Middle frontal gyrus (tissue), 1 donor: ENCODE measurements at regions not wholly inside any gene's neighbourhood (a gene's known extent, or its start where the extent isn't known, plus 50 kb on each side); places are given as distances from the start of the nearest gene placed in this dataset.

Experiments
- DNase-seq: peaks from one replicate; pipeline ENCODE4 v3.0.0-alpha.2; 2015; ENCODE audit warnings: low spot score; ENCODE audit errors: extremely low spot score

- DNase-seq, result no peak
Measured at GRCh38 chr3:124483915-124484470, 246.3 kb upstream of the UMPS start.

DNA sequence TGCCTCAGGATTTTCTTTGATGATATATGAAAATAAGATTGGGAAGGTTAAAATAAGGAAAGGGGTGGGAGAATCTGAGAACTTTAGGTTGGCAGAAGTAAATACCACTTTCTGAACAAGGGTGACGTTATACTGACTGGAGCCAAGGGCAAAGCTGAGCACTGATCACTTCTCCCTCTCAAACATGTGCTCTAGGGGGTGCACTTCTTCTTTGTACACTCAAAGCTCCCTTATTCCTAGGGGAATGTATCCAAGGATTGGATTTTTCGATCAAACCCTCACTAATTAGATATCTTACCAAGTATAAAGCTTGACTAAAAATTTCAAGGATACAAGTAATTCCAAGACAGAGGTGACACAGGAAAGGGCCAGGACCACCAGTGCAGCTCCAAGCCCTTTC, 243.9 kb upstream of the UMPS start:
- no peak for DNase-seq

DNA sequence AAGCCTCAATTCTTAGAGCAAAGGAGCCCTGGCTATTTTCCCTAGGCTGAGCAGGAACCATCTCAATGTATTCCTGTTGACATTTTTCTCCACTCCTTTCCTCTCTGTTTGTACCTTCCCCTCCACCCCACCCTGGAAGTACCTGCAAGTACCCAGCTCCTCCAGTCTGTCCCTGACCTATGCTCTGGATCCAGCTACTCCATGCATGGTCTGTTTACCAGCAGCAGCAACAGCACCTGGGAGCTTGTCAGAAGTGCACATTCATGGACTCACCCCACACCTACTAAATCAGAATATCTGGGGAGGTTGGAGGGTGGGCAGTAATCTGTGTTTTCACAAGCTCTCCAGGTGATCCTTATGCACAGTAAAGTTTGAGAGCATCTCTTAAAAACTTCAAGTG, 240.7 kb upstream of the UMPS start:
- no peak for DNase-seq

DNA sequence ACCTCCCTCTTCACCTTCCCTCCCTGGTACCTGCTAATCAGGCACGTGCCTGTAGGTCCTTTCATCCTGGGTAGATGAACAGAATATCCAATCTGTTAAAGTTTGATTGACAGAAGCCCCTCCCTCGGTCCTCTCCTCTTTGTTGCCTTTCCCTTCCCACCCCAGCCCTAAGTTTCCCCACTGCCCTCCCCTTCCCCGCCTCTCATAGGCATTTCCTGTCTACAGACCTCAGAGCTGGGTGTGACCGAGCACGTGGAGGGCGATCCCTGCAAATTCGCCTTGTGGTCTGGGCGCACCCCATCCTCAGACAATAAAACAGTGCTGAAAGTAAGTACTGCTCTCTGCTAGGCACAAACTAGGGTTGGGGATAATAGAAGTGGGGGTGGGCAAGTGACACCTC, 239.2 kb upstream of the UMPS start:
- DNase-seq, result no peak

DNA sequence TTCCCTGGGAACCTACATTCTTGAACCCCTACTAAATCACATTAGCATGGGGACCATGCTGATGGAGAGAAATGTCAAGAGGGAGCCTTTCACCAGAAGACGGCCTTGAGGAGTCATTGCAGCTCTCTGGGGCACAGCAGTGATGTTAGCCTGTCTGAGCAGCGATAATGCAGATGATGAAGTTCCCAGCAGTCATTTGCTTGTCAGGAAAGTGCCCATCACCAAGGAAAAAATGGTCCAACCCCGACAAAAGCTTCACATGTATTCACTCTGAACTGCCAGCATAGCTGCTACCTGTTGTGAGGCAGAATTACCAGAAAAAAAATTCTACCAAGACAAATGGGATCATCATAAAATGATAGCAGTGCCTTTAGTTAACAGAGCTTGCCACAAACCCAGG, 238.4 kb upstream of the UMPS start:
- DNase-seq, result no peak

DNA sequence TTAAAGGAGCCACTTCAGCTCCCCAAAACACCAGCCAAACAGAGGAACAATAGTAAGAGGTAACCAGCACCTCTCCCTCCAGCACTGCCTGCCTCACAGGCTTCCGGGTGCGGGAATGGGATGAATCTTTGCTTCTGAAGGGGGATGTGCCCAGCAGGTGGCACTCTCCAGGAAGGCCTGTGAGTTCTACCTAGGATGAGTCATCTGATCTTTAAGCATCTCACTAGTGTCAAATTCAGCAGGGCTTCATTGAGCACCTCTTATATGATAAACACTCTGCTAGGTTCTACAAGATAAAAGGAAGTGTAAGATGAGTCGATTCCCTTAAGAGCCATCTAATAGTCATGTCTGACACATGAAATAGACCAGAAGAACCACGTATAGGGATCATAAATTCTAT, 237.4 kb upstream of the UMPS start:
- no peak for DNase-seq

DNA sequence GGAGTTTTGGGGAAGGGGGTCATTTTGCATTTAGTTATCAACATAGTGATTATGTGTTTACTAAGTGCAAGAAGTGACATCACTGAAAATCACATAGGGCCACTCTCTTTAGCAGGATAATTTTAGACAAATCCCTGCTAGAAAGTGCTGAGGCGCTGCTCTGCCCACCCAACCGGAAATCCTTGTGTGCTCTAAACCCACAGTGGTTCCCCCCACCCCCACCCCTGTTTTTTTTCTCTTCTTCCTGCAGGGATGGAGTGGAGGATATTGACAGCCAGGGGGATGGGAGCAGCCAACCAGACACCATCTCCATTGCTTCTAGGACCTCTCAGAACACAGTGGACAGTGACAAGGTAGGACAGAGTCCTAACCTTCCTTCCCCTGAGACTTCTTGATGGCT, 234.2 kb upstream of the UMPS start:
- no peak for DNase-seq

- no peak for DNase-seq
Measured at GRCh38 chr3:124497487-124497886, 232.8 kb upstream of the UMPS start.

GRCh38 chr3:124498891-124499290, 231.4 kb upstream of the UMPS start:
- DNase-seq, result no peak

GRCh38 chr3:124504332-124505059, 225.8 kb upstream of the UMPS start:
- DNase-seq, result no peak

DNA sequence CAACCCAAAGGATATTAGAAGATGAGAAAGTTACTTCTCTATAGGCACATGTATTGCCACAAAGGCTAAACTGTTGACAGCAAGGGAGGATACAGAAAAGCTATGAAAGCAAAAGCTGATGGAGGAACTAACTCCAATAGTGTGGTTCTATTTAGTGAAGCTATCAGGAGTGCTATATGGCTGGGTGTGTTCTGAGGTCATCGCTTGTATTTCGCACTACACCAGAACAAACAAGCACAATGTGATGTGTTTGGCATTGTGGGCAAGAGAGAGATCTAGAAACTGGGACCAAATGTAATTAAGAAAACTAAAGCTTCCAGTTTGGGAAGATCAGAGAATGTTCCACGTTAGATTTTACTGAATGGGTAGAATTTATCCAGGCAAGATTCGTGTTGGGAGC, 220.4 kb upstream of the UMPS start:
- no peak for DNase-seq

- no peak for DNase-seq
Measured at GRCh38 chr3:124510290-124510689, 220.0 kb upstream of the UMPS start.

DNA sequence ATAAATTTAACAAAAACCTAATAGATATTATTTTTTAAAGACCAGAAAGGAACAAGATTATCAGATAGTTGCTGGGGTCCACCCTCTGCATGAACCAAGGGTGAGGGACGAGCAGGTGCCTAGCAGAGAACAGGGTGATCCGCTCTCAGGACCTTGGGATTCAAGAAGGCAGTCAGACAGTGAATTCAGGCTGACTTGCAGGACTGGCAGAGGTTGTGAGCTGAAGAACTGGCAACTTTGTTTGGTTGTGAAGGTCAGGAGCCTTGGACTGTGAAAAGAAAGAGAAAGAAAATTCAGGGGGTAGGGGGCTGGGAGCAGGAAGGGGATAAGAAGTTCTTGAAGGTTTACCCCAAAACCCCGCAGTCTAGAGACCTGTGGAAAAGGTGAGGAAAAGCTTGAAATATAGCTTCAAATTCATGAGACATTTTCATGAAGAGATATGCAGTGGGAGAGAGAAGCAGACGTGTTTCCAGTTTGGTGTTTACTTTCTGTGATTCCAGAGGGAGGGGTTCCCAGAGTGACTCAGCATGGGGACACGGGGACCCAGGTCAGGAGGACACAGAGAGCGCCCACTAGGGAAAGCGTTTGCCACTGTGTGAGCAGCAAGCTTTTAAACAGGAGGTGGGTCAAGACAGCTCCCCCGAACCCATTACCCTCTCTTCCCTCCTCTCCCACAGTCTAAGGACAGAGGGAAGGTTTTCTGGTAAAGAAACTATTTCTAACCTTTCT, 217.2 kb upstream of the UMPS start:
- DNase-seq, result no peak

DNA sequence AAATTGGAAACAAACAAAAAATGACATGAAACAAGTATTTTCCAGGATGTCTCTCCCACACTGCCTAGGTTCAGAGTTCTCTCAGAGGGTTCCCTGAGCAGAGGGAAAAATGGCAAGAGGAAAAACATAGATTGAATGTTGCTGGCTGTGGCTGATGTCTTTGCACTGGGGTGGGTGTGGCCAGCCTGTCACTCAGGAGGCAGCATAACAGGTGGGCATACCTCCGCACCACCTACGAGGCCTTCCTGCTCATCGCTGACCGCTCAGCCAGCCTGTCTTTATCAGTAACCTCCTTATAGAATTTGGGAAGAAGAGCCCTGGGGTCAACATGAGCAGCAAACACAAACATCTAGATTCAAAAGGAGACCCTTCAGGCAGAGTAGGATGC, 216.6 kb upstream of the UMPS start:
- DNase-seq, result no peak

DNA sequence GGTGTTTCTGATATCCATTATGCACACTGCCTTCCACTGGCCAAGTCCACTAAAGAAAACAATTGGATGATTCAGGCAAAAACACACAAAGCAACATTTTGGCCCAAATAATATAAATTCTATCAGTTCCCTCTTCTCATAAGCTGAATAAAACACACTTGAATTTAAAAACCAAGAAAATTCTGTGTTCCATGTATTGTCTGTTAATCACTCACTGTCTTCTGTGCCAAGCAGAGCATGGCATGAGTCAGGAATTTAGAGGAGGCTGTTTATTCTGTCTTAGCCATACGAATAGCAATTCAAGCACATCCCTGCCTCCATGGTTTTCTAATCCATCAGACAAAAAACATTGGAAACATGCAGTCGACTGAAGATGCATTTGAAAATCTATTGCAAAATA, 215.6 kb upstream of the UMPS start:
- no peak for DNase-seq

DNA sequence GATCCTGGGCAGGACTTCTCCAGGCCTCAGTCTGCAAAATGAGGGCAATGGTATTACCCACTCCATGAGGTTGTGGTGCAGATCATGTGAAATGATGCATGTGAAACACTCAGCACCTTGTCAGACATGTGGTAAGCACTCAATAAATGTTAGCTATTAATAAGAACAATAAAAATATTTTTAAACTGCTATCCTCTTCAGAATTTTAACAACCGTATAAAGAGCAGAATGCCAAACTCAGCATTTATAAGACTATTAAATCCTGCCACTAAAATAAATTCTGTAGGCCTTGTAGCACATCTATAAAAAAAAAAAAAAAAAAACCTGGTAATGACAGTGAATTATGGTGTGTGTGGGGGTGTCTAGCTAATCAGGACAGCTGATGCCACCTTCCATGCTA, 213.9 kb upstream of the UMPS start:
- no peak for DNase-seq

GRCh38 chr3:124517306-124517705, 212.9 kb upstream of the UMPS start:
- DNase-seq, result no peak

GRCh38 chr3:124518350-124518749, 211.9 kb upstream of the UMPS start:
- DNase-seq, result no peak

GRCh38 chr3:124519591-124520194, 210.6 kb upstream of the UMPS start:
- no peak for DNase-seq

GRCh38 chr3:124520970-124521369, 209.3 kb upstream of the UMPS start:
- DNase-seq, result no peak

- DNase-seq, result no peak
Measured at GRCh38 chr3:124522082-124522625, 208.1 kb upstream of the UMPS start.

- DNase-seq, result no peak
Measured at GRCh38 chr3:124526601-124527000, 203.7 kb upstream of the UMPS start.
